Suprapubic skin (tissue), 3 donors: ENCODE measurements at regions not wholly inside any gene's neighbourhood (a gene's known extent, or its start where the extent isn't known, plus 50 kb on each side); places are given as distances from the start of the nearest gene placed in this dataset.

Source experiments
- EP300 ChIP-seq: sonication (generic); formaldehyde crosslinking; IDR thresholded peaks from one replicate; pipeline ENCODE4 v1.6.1; 2017; ENCODE audit warnings: antibody characterized with exemption
- POLR2A ChIP-seq, 2 donors: fragments of 450-650 bp; IDR thresholded peaks; one replicate each; pipeline ENCODE4 v1.6.1; 2017; ENCODE audit warnings: antibody characterized with exemption in 2 of 2, mild to moderate bottlenecking in 2 of 2, moderate library complexity in 2 of 2
- TF ChIP-seq, protein P1 (sequence below), 2 donors: fragments of 200-600 bp in 1 of 2; fragments of 450-650 bp in 1 of 2; sonication (generic) in 1 of 2; IDR thresholded peaks; one replicate each; pipeline ENCODE4 v1.5.1; 2016 to 2019; ENCODE audit warnings: antibody characterized with exemption in 2 of 2, mild to moderate bottlenecking in 1 of 2, moderate library complexity in 1 of 2

DNA sequence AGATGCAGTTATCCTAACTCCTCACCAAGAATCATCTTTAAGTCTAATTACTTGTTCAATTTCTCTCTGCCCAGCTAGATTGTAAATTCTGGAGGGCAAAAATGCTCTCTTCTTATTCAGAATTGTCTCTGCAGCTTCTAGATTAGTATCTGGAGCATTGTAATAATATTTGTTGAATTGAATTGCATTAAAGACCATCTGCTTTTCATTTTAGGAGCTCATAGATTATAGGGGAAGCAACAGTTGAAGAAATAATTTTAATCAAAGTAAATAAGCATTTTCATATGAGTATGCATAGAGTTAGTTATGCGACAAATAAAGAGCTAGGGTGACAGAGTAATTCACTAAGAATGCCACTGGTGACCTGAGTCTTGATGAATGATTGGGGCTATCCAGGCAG lies 222.8 kb downstream of the SPRY2 start:
- TF ChIP-seq, protein P1, sequence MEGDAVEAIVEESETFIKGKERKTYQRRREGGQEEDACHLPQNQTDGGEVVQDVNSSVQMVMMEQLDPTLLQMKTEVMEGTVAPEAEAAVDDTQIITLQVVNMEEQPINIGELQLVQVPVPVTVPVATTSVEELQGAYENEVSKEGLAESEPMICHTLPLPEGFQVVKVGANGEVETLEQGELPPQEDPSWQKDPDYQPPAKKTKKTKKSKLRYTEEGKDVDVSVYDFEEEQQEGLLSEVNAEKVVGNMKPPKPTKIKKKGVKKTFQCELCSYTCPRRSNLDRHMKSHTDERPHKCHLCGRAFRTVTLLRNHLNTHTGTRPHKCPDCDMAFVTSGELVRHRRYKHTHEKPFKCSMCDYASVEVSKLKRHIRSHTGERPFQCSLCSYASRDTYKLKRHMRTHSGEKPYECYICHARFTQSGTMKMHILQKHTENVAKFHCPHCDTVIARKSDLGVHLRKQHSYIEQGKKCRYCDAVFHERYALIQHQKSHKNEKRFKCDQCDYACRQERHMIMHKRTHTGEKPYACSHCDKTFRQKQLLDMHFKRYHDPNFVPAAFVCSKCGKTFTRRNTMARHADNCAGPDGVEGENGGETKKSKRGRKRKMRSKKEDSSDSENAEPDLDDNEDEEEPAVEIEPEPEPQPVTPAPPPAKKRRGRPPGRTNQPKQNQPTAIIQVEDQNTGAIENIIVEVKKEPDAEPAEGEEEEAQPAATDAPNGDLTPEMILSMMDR (IDR thresholded peaks at IDR 0.05) = no peak
- TF ChIP-seq EP300 (no peak), POLR2A (IDR thresholded peaks at IDR 0.05) (no peak)
